ENCODE measurements at regions not wholly inside any gene's neighbourhood (a gene's known extent, or its start where the extent isn't known, plus 50 kb on each side); places are given as distances from the start of the nearest gene placed in this dataset.

DNA sequence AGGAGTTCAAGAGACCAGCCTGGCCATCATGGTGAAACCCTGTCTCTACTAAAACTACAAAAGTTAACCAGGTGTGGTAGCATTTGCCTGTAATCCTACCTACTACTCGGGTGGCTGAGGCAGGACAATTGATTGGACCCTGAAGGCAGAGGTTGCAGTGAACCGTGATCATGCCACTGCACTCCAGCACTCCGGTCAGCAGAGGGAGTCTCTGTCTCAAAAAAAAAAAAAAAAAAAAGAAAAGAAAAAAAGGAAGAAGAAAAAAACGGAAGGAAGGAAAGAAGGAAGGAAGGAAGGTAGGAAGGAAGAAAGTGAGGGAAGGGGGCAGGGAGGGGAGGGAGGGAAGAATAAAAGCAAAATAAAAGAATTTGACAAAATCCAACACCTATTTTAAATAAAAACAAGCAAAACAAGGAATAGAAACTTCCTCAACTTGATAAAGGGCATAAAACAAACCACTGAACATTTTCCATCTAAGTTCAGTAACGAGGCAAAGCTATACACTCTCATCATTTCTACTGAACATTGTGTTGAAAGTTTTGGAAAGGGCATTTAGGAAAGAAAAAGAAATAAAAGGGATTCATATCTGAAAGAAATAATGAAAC is 411.6 kb upstream of the SLITRK5 start:
- no peaks in the 10 kb centered on the region; the same call in 1 of the 2 replicates for H3K36me3 Mint-ChIP-seq
- peak; percentile 52 for DNase-seq (ENCODE audit: low spot score)
- H3K27me3 Mint-ChIP-seq (ENCODE audit: low read depth): no peaks in the 10 kb centered on the region
- no peak overlapping the region for H3K27ac Mint-ChIP-seq
- POLR2A ChIA-PET: interaction anchor here (0.7 kb wide), 1 partner anchor 125 kb away, joined by 3 read pairs; no protein-coding TSS in a partner anchor
- CTCF ChIA-PET: interaction anchor here (0.7 kb wide), 2 partner anchors 15 to 251 kb away, joined by 3 read pairs; no protein-coding TSS in a partner anchor
- ATAC-seq: peak; percentile 100
- H3K9me3 Mint-ChIP-seq: peaks cover 10% of the 10 kb centered on the region
- no peak for TF ChIP-seq CREM (CRISPR knock-in tag; IDR thresholded peaks at IDR 0.05)
- TF ChIP-seq CREB1 (CRISPR knock-in tag; IDR thresholded peaks at IDR 0.05): no peak
- TF ChIP-seq ZNF121 (CRISPR knock-in tag; IDR thresholded peaks at IDR 0.05): 0 out of 2 replicates have a peak, but pooled peaks have one; percentile 43
- TF ChIP-seq, protein P1, sequence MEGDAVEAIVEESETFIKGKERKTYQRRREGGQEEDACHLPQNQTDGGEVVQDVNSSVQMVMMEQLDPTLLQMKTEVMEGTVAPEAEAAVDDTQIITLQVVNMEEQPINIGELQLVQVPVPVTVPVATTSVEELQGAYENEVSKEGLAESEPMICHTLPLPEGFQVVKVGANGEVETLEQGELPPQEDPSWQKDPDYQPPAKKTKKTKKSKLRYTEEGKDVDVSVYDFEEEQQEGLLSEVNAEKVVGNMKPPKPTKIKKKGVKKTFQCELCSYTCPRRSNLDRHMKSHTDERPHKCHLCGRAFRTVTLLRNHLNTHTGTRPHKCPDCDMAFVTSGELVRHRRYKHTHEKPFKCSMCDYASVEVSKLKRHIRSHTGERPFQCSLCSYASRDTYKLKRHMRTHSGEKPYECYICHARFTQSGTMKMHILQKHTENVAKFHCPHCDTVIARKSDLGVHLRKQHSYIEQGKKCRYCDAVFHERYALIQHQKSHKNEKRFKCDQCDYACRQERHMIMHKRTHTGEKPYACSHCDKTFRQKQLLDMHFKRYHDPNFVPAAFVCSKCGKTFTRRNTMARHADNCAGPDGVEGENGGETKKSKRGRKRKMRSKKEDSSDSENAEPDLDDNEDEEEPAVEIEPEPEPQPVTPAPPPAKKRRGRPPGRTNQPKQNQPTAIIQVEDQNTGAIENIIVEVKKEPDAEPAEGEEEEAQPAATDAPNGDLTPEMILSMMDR (IDR thresholded peaks at IDR 0.05): 0 out of 2 replicates have a peak, but pooled peaks have one; percentile 22
- TF ChIP-seq, protein P2, sequence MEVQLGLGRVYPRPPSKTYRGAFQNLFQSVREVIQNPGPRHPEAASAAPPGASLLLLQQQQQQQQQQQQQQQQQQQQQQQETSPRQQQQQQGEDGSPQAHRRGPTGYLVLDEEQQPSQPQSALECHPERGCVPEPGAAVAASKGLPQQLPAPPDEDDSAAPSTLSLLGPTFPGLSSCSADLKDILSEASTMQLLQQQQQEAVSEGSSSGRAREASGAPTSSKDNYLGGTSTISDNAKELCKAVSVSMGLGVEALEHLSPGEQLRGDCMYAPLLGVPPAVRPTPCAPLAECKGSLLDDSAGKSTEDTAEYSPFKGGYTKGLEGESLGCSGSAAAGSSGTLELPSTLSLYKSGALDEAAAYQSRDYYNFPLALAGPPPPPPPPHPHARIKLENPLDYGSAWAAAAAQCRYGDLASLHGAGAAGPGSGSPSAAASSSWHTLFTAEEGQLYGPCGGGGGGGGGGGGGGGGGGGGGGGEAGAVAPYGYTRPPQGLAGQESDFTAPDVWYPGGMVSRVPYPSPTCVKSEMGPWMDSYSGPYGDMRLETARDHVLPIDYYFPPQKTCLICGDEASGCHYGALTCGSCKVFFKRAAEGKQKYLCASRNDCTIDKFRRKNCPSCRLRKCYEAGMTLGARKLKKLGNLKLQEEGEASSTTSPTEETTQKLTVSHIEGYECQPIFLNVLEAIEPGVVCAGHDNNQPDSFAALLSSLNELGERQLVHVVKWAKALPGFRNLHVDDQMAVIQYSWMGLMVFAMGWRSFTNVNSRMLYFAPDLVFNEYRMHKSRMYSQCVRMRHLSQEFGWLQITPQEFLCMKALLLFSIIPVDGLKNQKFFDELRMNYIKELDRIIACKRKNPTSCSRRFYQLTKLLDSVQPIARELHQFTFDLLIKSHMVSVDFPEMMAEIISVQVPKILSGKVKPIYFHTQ (CRISPR knock-in tag; IDR thresholded peaks at IDR 0.05): no peak
- no peak for TF ChIP-seq ESRRA (CRISPR knock-in tag; IDR thresholded peaks at IDR 0.05; ENCODE audit: borderline replicate concordance)
- peaks cover 10% of the 10 kb centered on the region for H3K4me1 Mint-ChIP-seq
- no peak overlapping the region for H3K4me3 Mint-ChIP-seq

DNA sequence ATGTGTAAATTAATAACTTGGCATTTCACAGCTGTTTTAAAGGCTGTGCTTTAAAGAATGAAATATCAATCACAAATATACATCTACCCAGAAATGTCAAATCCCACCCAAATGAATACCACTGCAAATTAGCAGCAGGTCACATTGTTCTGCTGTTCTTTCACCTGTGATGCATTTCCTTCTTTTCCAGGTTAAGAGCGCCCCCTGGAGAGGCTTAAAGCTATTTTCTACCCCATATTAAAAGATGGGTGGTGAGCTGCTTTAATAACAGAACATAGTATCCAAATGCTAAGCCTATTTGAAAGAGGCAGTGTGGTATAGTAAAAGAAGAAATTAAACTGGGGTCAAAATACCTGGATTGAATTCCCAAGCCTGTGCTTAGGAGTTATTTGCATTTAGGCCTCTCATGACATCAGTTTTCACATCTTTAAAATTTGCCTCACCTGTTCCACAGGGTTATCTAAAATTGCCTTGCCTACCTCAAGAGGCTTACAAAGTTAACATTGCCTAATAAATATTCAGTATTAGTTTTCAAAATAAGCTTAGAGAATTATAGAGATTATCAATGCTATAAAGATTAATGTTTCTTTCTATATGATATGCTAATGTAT is 396.9 kb upstream of the SLITRK5 start:
- TF ChIP-seq, protein P3, sequence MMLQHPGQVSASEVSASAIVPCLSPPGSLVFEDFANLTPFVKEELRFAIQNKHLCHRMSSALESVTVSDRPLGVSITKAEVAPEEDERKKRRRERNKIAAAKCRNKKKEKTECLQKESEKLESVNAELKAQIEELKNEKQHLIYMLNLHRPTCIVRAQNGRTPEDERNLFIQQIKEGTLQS (CRISPR knock-in tag; conservative IDR thresholded peaks at IDR 0.05): no peak
- TF ChIP-seq CREB1 (CRISPR knock-in tag; IDR thresholded peaks at IDR 0.05): no peak
- TF ChIP-seq, protein P2 (CRISPR knock-in tag; IDR thresholded peaks at IDR 0.05): no peak
- TF ChIP-seq, protein P1 (IDR thresholded peaks at IDR 0.05): peak; percentile 60
- H3K36me3 Mint-ChIP-seq: no peaks in the 10 kb centered on the region
- DNase-seq (ENCODE audit: low spot score) (peak; percentile 49), ATAC-seq (peak; percentile 92)
- POLR2A ChIA-PET: no interaction called here
- H3K4me3 Mint-ChIP-seq: no peak overlapping the region
- H3K4me1 Mint-ChIP-seq: peaks cover 9% of the 10 kb centered on the region
- H3K27ac Mint-ChIP-seq: no peak overlapping the region
- no peaks in the 10 kb centered on the region for H3K27me3 Mint-ChIP-seq (ENCODE audit: low read depth)
- CTCF ChIA-PET: interaction anchor here (0.6 to 1.6 kb wide), 12 partner anchors 9 to 405 kb away, joined by 3 to 21 read pairs (median 5); partner anchors contain the start of gene SLITRK5
- peaks cover 3% of the 10 kb centered on the region; the same call in 1 of the 2 replicates for H3K9me3 Mint-ChIP-seq

DNA sequence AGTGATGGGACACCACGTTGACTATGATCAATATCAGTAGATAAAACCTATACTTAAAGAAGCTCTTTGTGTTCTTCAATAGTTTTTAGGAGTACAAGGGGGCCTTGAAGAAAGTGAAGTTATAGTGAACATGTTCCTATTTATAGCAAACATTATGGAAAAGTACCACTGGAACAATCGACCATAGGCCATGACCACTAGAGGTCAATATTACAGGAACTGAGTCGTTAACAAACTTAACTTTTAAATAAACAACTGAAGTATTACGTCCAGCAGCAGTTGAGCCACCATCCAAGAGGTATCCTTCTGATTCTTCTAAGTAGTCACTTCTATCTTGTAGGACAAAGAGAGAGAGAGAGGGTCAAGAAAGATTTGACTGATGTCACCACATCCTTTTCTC is 391.0 kb upstream of the SLITRK5 start:
- ATAC-seq (no peak), DNase-seq (ENCODE audit: low spot score) (no peak)
- no peaks in the 10 kb centered on the region for H3K27me3 Mint-ChIP-seq (ENCODE audit: low read depth)
- H3K4me1 Mint-ChIP-seq: peaks cover 8% of the 10 kb centered on the region
- no peaks in the 10 kb centered on the region for H3K9me3 Mint-ChIP-seq
- H3K27ac Mint-ChIP-seq: no peak overlapping the region
- no peak overlapping the region for H3K4me3 Mint-ChIP-seq
- ChIA-PET POLR2A (no interaction called here), CTCF (no interaction called here)
- H3K36me3 Mint-ChIP-seq: no peaks in the 10 kb centered on the region
- TF ChIP-seq TP53 (CRISPR knock-in tag; IDR thresholded peaks at IDR 0.05): no peak
- no peak for TF ChIP-seq TCF7 (CRISPR knock-in tag; IDR thresholded peaks at IDR 0.05; ENCODE audit: low read depth)
- no peak for TF ChIP-seq RELA (CRISPR knock-in tag; IDR thresholded peaks at IDR 0.05; ENCODE audit: borderline replicate concordance)
- TF ChIP-seq JUN (CRISPR knock-in tag; IDR thresholded peaks at IDR 0.05): no peak
- no peak for TF ChIP-seq HMGA2 (CRISPR knock-in tag; IDR thresholded peaks at IDR 0.05)
- TF ChIP-seq, protein P4, sequence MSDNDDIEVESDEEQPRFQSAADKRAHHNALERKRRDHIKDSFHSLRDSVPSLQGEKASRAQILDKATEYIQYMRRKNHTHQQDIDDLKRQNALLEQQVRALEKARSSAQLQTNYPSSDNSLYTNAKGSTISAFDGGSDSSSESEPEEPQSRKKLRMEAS (CRISPR knock-in tag; IDR thresholded peaks at IDR 0.05): no peak
- no peak for TF ChIP-seq ZNF121 (CRISPR knock-in tag; IDR thresholded peaks at IDR 0.05)
- no peak for TF ChIP-seq ZBTB21 (CRISPR knock-in tag; IDR thresholded peaks at IDR 0.05; ENCODE audit: borderline replicate concordance)
- TF ChIP-seq SOX15 (CRISPR knock-in tag; IDR thresholded peaks at IDR 0.05): no peak
- no peak for TF ChIP-seq ZNF396 (CRISPR knock-in tag; IDR thresholded peaks at IDR 0.05; ENCODE audit: borderline replicate concordance)
- TF ChIP-seq ATF1 (CRISPR knock-in tag; IDR thresholded peaks at IDR 0.05): no peak

Measured in WTC11 (cell line).